ENCODE measurements at regions not wholly inside any gene's neighbourhood (a gene's known extent, or its start where the extent isn't known, plus 50 kb on each side); places are given as distances from the start of the nearest gene placed in this dataset.
"Not testable (repeated sequence)": the region's sequence is repeated elsewhere in the genome, so short reads cannot be mapped to it uniquely, and the experiment has no call there.

GRCh38 chr2:111407632-111408194, 287.0 kb downstream of the BCL2L11 start:
- DNase-seq, result not testable (repeated sequence)

GRCh38 chr2:111410868-111411406, 290.2 kb downstream of the BCL2L11 start:
- not testable (repeated sequence) for DNase-seq

- DNase-seq, result not testable (repeated sequence)
Measured at GRCh38 chr2:111411867-111412681, 291.4 kb downstream of the BCL2L11 start.

- not testable (repeated sequence) for DNase-seq
Measured at GRCh38 chr2:111412841-111413650, 292.3 kb downstream of the BCL2L11 start.

GRCh38 chr2:111413950-111414349, 293.2 kb downstream of the BCL2L11 start:
- not testable (repeated sequence) for DNase-seq

- not testable (repeated sequence) for DNase-seq
Measured at GRCh38 chr2:111415765-111416743, 295.3 kb downstream of the BCL2L11 start.

- not testable (repeated sequence) for DNase-seq
Measured at GRCh38 chr2:111417026-111417425, 296.3 kb downstream of the BCL2L11 start.

- DNase-seq, result not testable (repeated sequence)
Measured at GRCh38 chr2:111418091-111418875, 297.6 kb downstream of the BCL2L11 start.

GRCh38 chr2:111420074-111420473, 299.4 kb downstream of the BCL2L11 start:
- not testable (repeated sequence) for DNase-seq

- DNase-seq, result not testable (repeated sequence)
Measured at GRCh38 chr2:111420835-111421234, 300.1 kb downstream of the BCL2L11 start.

GRCh38 chr2:111421949-111422348, 301.2 kb downstream of the BCL2L11 start:
- DNase-seq, result not testable (repeated sequence)

- DNase-seq, result not testable (repeated sequence)
Measured at GRCh38 chr2:111422562-111422961, 301.8 kb downstream of the BCL2L11 start.

- not testable (repeated sequence) for DNase-seq
Measured at GRCh38 chr2:111423184-111423583, 302.5 kb downstream of the BCL2L11 start.

- DNase-seq, result not testable (repeated sequence)
Measured at GRCh38 chr2:111424176-111424575, 303.5 kb downstream of the BCL2L11 start.

GRCh38 chr2:111424851-111425309, 304.2 kb downstream of the BCL2L11 start:
- DNase-seq, result peak; percentile 46

GRCh38 chr2:111425789-111426201, 305.1 kb downstream of the BCL2L11 start:
- DNase-seq, result not testable (repeated sequence)

- DNase-seq, result not testable (repeated sequence)
Measured at GRCh38 chr2:111427346-111427745, 306.6 kb downstream of the BCL2L11 start.

- DNase-seq, result not testable (repeated sequence)
Measured at GRCh38 chr2:111428915-111429314, 308.2 kb downstream of the BCL2L11 start.

GRCh38 chr2:111429353-111429752, 308.6 kb downstream of the BCL2L11 start:
- DNase-seq, result not testable (repeated sequence)

- DNase-seq, result not testable (repeated sequence)
Measured at GRCh38 chr2:111430817-111431661, 310.3 kb downstream of the BCL2L11 start.
